Vagina (tissue), 2 donors: ENCODE measurements at regions not wholly inside any gene's neighbourhood (a gene's known extent, or its start where the extent isn't known, plus 50 kb on each side); places are given as distances from the start of the nearest gene placed in this dataset.

Experiments used
- DNase-seq, 2 donors: peaks; one replicate each; pipeline ENCODE4 v3.0.0-alpha.2; 2017; ENCODE audit errors: extremely low spot score in 2 of 2
- H3K27ac ChIP-seq: fragments of 200-600 bp; sonication (generic); one replicate; pipeline ENCODE4 v1.5.1; 2019
- H3K27me3 ChIP-seq: fragments of 200-600 bp; sonication (generic); one replicate; pipeline ENCODE4 v1.5.1; 2019
- H3K36me3 ChIP-seq, 2 donors: fragments of 200-600 bp; sonication (generic); one replicate each; pipeline ENCODE4 v1.5.1; 2017 to 2019
- H3K4me1 ChIP-seq: fragments of 200-600 bp; sonication (generic); one replicate; pipeline ENCODE4 v1.5.1; 2019
- H3K4me3 ChIP-seq, 2 donors: fragments of 200-600 bp; sonication (generic); 1 replicate in 1 of 2; 2 replicates in 1 of 2; pipeline ENCODE4 v1.5.1; 2016 to 2019
- H3K9me3 ChIP-seq: fragments of 200-600 bp; sonication (generic); one replicate; pipeline ENCODE4 v1.5.1; 2019
- CTCF ChIP-seq, 3 experiments: fragments of 450-650 bp in 2 of 3; fragments of 200-600 bp in 1 of 3; sonication (generic) in 1 of 3; IDR thresholded peaks; one replicate each; pipeline ENCODE4 v1.5.1; 2017 to 2019; ENCODE audit warnings: antibody characterized with exemption in 3 of 3, mild to moderate bottlenecking in 2 of 3, moderate library complexity in 2 of 3
- POLR2A ChIP-seq, 2 donors: fragments of 450-650 bp; IDR thresholded peaks; one replicate each; pipeline ENCODE4 v1.6.1; 2017; ENCODE audit warnings: antibody characterized with exemption in 2 of 2, mild to moderate bottlenecking in 2 of 2, moderate library complexity in 2 of 2
- POLR2AphosphoS5 ChIP-seq, 2 donors: sonication (generic); formaldehyde crosslinking; IDR thresholded peaks; one replicate each; pipeline ENCODE4 v1.9.0; 2017; ENCODE audit warnings: antibody characterized with exemption in 2 of 2, mild to moderate bottlenecking in 2 of 2, low read depth in 1 of 2; ENCODE audit not compliant: insufficient read depth in 1 of 2
- intact Hi-C: fragments of 100-400 bp; cut with DNase I; formaldehyde crosslinking; loops from one replicate; pipeline ENCODE4 v1.15.1; 2023

GRCh38 chr3:168894214-168894613 lies 769.3 kb downstream of the MECOM start:
- no peaks in the 10 kb centered on the region for H3K4me1 ChIP-seq
- DNase-seq = no peak

GRCh38 chr3:168889666-168890065 lies 773.8 kb downstream of the MECOM start:
- intact Hi-C loops = no loop called here

More at GRCh38 chr3:168894214-168894613, 769.3 kb downstream of the MECOM start:
- H3K4me3 ChIP-seq = no peak overlapping the region
- no peaks in the 10 kb centered on the region for H3K36me3 ChIP-seq
- TF ChIP-seq CTCF (IDR thresholded peaks at IDR 0.05) = no peak
- TF ChIP-seq POLR2AphosphoS5 (IDR thresholded peaks at IDR 0.05; ENCODE audit: insufficient read depth in 1 of 2, low read depth in 1 of 2) = no peak
- no peak for TF ChIP-seq POLR2A (IDR thresholded peaks at IDR 0.05)
- intact Hi-C loops = no loop called here
- H3K9me3 ChIP-seq = no peaks in the 10 kb centered on the region
- H3K27ac ChIP-seq = no peak overlapping the region
- H3K27me3 ChIP-seq = no peaks in the 10 kb centered on the region

GRCh38 chr3:168888781-168889180 lies 774.7 kb downstream of the MECOM start:
- intact Hi-C loops = no loop called here
- no peaks in the 10 kb centered on the region for H3K27me3 ChIP-seq

More at GRCh38 chr3:168889666-168890065, 773.8 kb downstream of the MECOM start:
- H3K27ac ChIP-seq = no peak overlapping the region
- H3K4me3 ChIP-seq = no peak overlapping the region
- no peaks in the 10 kb centered on the region for H3K27me3 ChIP-seq
- H3K4me1 ChIP-seq = peaks cover 2% of the 10 kb centered on the region
- H3K36me3 ChIP-seq = no peaks in the 10 kb centered on the region
- TF ChIP-seq POLR2AphosphoS5 (IDR thresholded peaks at IDR 0.05; ENCODE audit: insufficient read depth in 1 of 2, low read depth in 1 of 2) (no peak), POLR2A (IDR thresholded peaks at IDR 0.05) (no peak), CTCF (IDR thresholded peaks at IDR 0.05) (no peak)
- no peak for DNase-seq
- no peaks in the 10 kb centered on the region for H3K9me3 ChIP-seq

GRCh38 chr3:168885028-168885427 lies 778.5 kb downstream of the MECOM start:
- DNase-seq = no peak
- intact Hi-C loops = no loop called here
- TF ChIP-seq CTCF (IDR thresholded peaks at IDR 0.05) (no peak), POLR2AphosphoS5 (IDR thresholded peaks at IDR 0.05; ENCODE audit: insufficient read depth in 1 of 2, low read depth in 1 of 2) (no peak), POLR2A (IDR thresholded peaks at IDR 0.05) (no peak)
- no peak overlapping the region for H3K27ac ChIP-seq
- H3K4me1 ChIP-seq = peaks cover 11% of the 10 kb centered on the region
- no peaks in the 10 kb centered on the region for H3K27me3 ChIP-seq
- H3K4me3 ChIP-seq = no peak overlapping the region
- H3K9me3 ChIP-seq = no peaks in the 10 kb centered on the region
- H3K36me3 ChIP-seq = no peaks in the 10 kb centered on the region

More at GRCh38 chr3:168888781-168889180, 774.7 kb downstream of the MECOM start:
- TF ChIP-seq POLR2AphosphoS5 (IDR thresholded peaks at IDR 0.05; ENCODE audit: insufficient read depth in 1 of 2, low read depth in 1 of 2) (no peak), POLR2A (IDR thresholded peaks at IDR 0.05) (no peak), CTCF (IDR thresholded peaks at IDR 0.05) (no peak)
- Histone ChIP-seq H3K4me1 (peaks cover 11% of the 10 kb centered on the region), H3K9me3 (no peaks in the 10 kb centered on the region), H3K4me3 (no peak overlapping the region), H3K36me3 (no peaks in the 10 kb centered on the region), H3K27ac (no peak overlapping the region)
- DNase-seq = no peak

GRCh38 chr3:168884353-168884903 lies 779.1 kb downstream of the MECOM start:
- Histone ChIP-seq H3K27ac (no peak overlapping the region), H3K4me3 (no peak overlapping the region), H3K9me3 (no peaks in the 10 kb centered on the region), H3K36me3 (no peaks in the 10 kb centered on the region), H3K4me1 (peaks cover 11% of the 10 kb centered on the region), H3K27me3 (no peaks in the 10 kb centered on the region)
- intact Hi-C loops = no loop called here
- TF ChIP-seq POLR2AphosphoS5 (IDR thresholded peaks at IDR 0.05; ENCODE audit: insufficient read depth in 1 of 2, low read depth in 1 of 2) (peak in 1 of 2 donors; percentile 36), POLR2A (IDR thresholded peaks at IDR 0.05) (no peak)
- DNase-seq = no peak
